OCI-LY1 (cell line): ENCODE measurements at regions not wholly inside any gene's neighbourhood (a gene's known extent, or its start where the extent isn't known, plus 50 kb on each side); places are given as distances from the start of the nearest gene placed in this dataset.

Source experiments
- H2AFZ ChIP-seq: fragments of 200-600 bp; sonication (generic), shearing (Covaris generic); 2 replicates; pipeline ENCODE4 v1.6.0; 2014; ENCODE audit warnings: antibody characterized with exemption, mild to moderate bottlenecking, low read length
- H3F3A ChIP-seq: fragments of 200-600 bp; sonication (generic), shearing (Covaris generic); 2 replicates; pipeline ENCODE4 v1.6.0; 2014; ENCODE audit warnings: mild to moderate bottlenecking, antibody characterized with exemption, low read length, moderate library complexity; ENCODE audit not compliant: insufficient read depth
- H3K27ac ChIP-seq: fragments of 200-600 bp; sonication (generic); 2 replicates; pipeline ENCODE4 v1.5.1; 2014; ENCODE audit warnings: low read length, mixed run types, mild to moderate bottlenecking, low read depth; ENCODE audit not compliant: poor library complexity, severe bottlenecking
- H3K27me3 ChIP-seq: fragments of 200-600 bp; sonication (generic); 2 replicates; pipeline ENCODE4 v1.6.0; 2014; ENCODE audit warnings: antibody characterized with exemption, mild to moderate bottlenecking, low read length, moderate library complexity; ENCODE audit not compliant: insufficient read depth
- H3K36me3 ChIP-seq: fragments of 200-600 bp; sonication (generic); 2 replicates; pipeline ENCODE4 v1.6.1; 2014; ENCODE audit warnings: mild to moderate bottlenecking, antibody characterized with exemption, low read length, moderate library complexity, mixed read lengths; ENCODE audit not compliant: insufficient read depth
- H3K4me1 ChIP-seq: fragments of 200-600 bp; sonication (generic); 2 replicates; pipeline ENCODE4 v1.5.1; 2014; ENCODE audit warnings: mild to moderate bottlenecking, low read length, moderate library complexity; ENCODE audit not compliant: insufficient read depth, severe bottlenecking
- H3K4me2 ChIP-seq: fragments of 200-600 bp; sonication (generic), shearing (Covaris generic); 2 replicates; pipeline ENCODE4 v1.6.1; 2014; ENCODE audit warnings: low read length
- H3K4me3 ChIP-seq: fragments of 200-600 bp; sonication (generic); 2 replicates; pipeline ENCODE4 v1.5.1; 2014; ENCODE audit warnings: low read length, low read depth, mild to moderate bottlenecking, mixed read lengths; ENCODE audit not compliant: poor library complexity, severe bottlenecking
- H3K79me2 ChIP-seq: fragments of 200-600 bp; shearing (Covaris generic); 2 replicates; pipeline ENCODE4 v1.6.1; 2016; ENCODE audit warnings: mixed run types, low read length, mixed read lengths; ENCODE audit not compliant: insufficient read depth
- H3K9ac ChIP-seq: fragments of 200-600 bp; sonication (generic), shearing (Covaris generic); 2 replicates; pipeline ENCODE4 v1.6.1; 2014; ENCODE audit warnings: mild to moderate bottlenecking, low read length, mixed read lengths
- H3K9me2 ChIP-seq: fragments of 200-600 bp; sonication (generic), shearing (Covaris generic); 2 replicates; pipeline ENCODE4 v1.6.1; 2014; ENCODE audit warnings: low read depth, mild to moderate bottlenecking, low read length, mixed read lengths
- H3K9me3 ChIP-seq: fragments of 200-600 bp; shearing (Covaris generic); 2 replicates; pipeline ENCODE4 v1.6.1; 2014; ENCODE audit warnings: low read length, mixed read lengths
- H4K20me1 ChIP-seq: fragments of 200-600 bp; sonication (generic), shearing (Covaris generic); 2 replicates; pipeline ENCODE4 v1.6.0; 2016; ENCODE audit warnings: mild to moderate bottlenecking, low read length; ENCODE audit not compliant: insufficient read depth
- CTCF ChIP-seq: fragments of 200-600 bp; sonication (generic), shearing (Covaris generic); IDR thresholded peaks from 2 replicates; pipeline ENCODE4 v1.5.1; 2017; ENCODE audit warnings: mild to moderate bottlenecking, antibody characterized with exemption, low read length, moderate library complexity, mixed read lengths
- EZH2 ChIP-seq: fragments of 200-600 bp; sonication (generic), shearing (Covaris generic); IDR thresholded peaks from 2 replicates; pipeline ENCODE4 v1.8.0; 2017; ENCODE audit warnings: borderline replicate concordance, mixed run types, mild to moderate bottlenecking, antibody characterized with exemption, low read length, moderate library complexity, mixed read lengths

DNA sequence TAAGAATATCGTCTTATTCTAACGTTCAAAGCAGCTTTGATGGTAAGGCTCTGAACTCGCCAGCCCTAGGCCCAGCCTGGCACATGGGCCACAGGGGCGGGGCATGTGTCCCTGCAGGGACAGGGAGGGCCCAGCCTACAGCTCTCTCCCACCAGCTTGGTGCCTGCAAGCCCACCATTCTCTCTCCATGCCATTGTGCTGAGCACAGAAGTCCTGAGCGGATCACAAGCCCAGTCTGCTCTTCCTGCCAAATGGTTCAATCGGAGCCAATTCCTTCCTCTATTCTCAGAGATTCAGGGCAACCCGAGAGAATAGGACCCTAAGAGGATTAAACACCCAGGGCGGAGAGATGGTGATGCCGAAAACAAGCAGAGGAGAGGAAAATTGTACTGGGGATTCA is 50.3 kb upstream of the APCDD1 start:
- no peaks in the 10 kb centered on the region for H3K79me2 ChIP-seq
- no peak overlapping the region for H3K4me2 ChIP-seq
- H3K27ac ChIP-seq: no peak overlapping the region
- no peaks in the 10 kb centered on the region for H3K9me3 ChIP-seq
- H3K36me3 ChIP-seq: no peaks in the 10 kb centered on the region
- H2AFZ ChIP-seq: no peak overlapping the region
- H3F3A ChIP-seq: no peaks in the 10 kb centered on the region
- H3K4me3 ChIP-seq: no peak overlapping the region
- H3K9me2 ChIP-seq: no peaks in the 10 kb centered on the region
- no peaks in the 10 kb centered on the region for H4K20me1 ChIP-seq
- TF ChIP-seq EZH2 (no peak), CTCF (no peak)
- no peak overlapping the region for H3K9ac ChIP-seq
- H3K27me3 ChIP-seq: peaks cover 7% of the 10 kb centered on the region
- no peaks in the 10 kb centered on the region for H3K4me1 ChIP-seq
